Activated CD8-positive, alpha-beta T cell treated with anti-CD3 and anti-CD28 coated beads for 36 hours (primary cell): ENCODE measurements at regions not wholly inside any gene's neighbourhood (a gene's known extent, or its start where the extent isn't known, plus 50 kb on each side); places are given as distances from the start of the nearest gene placed in this dataset.
A peak's percentile ranks its signal among the peaks of the same experiment; 100 is the strongest.

Experiments used
- ATAC-seq: fragments of 200-7000 bp; cut with Tn5 transposase; one replicate; pipeline ENCODE4 v1.10.0; 2021; ENCODE audit warnings: mild to moderate bottlenecking, moderate library complexity
- CTCF ChIA-PET: fragments of 350-600 bp; sonication (Branson Sonifier 250); formaldehyde crosslinking; loops from one replicate; lab custom pipeline; 2021; ENCODE audit warnings: antibody characterized with exemption; lab: Charles Lee
- POLR2A ChIA-PET: fragments of 350-600 bp; sonication (Branson Sonifier 250); formaldehyde crosslinking; loops from one replicate; lab custom pipeline; 2021; ENCODE audit warnings: antibody characterized with exemption; lab: Charles Lee
- DNase-seq: peaks from one replicate; pipeline ENCODE4 v3.0.0-alpha.2; 2020
- H3K27ac Mint-ChIP-seq: one replicate; pipeline ENCODE4 v1.8.0; 2021; ENCODE audit warnings: mild to moderate bottlenecking, mixed read lengths
- H3K27me3 Mint-ChIP-seq: one replicate; pipeline ENCODE4 v1.8.0; 2021; ENCODE audit warnings: mixed read lengths
- H3K36me3 Mint-ChIP-seq: one replicate; pipeline ENCODE4 v1.8.0; 2021; ENCODE audit warnings: low read depth, mixed read lengths
- H3K4me1 Mint-ChIP-seq: one replicate; pipeline ENCODE4 v1.8.0; 2021; ENCODE audit warnings: low read depth, mixed read lengths
- H3K4me3 Mint-ChIP-seq: one replicate; pipeline ENCODE4 v1.8.0; 2021; ENCODE audit warnings: mild to moderate bottlenecking, moderate library complexity, mixed read lengths
- H3K9me3 Mint-ChIP-seq: one replicate; pipeline ENCODE4 v1.8.0; 2021; ENCODE audit warnings: mixed read lengths
- intact Hi-C: fragments of 100-400 bp; cut with micrococcal nuclease; formaldehyde crosslinking; loops from one replicate; pipeline ENCODE4 v1.10.0; 2022
- TF ChIP-seq, protein P1 (sequence below): fragments of 200-600 bp; IDR thresholded peaks from one replicate; pipeline ENCODE4 v1.8.0; 2022; ENCODE audit warnings: antibody characterized with exemption, mild to moderate bottlenecking

DNA sequence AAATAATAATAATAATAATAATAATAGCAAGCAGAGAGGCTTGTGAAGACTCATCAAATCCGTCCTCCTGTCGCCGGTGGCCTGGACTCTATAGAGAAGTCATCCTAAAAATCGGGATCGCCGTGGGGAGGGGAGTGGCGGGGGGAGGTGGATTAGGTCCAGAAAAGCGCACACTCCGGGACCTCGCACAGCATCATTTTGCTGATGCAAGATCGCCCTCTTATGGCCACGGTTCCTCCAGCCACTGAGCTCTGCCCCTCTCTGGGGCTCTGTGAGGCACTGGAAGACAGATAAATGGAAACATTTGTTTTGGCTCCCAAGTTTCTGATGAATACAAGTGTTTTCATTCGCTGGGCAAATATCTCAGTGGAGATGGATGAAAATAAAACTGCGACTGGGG lies 612.0 kb downstream of the MATN1 start:
- H3K4me1 Mint-ChIP-seq, result no peaks in the 10 kb centered on the region
- ATAC-seq (peak; percentile 66), DNase-seq (peak; percentile 54)
- TF ChIP-seq, protein P1, sequence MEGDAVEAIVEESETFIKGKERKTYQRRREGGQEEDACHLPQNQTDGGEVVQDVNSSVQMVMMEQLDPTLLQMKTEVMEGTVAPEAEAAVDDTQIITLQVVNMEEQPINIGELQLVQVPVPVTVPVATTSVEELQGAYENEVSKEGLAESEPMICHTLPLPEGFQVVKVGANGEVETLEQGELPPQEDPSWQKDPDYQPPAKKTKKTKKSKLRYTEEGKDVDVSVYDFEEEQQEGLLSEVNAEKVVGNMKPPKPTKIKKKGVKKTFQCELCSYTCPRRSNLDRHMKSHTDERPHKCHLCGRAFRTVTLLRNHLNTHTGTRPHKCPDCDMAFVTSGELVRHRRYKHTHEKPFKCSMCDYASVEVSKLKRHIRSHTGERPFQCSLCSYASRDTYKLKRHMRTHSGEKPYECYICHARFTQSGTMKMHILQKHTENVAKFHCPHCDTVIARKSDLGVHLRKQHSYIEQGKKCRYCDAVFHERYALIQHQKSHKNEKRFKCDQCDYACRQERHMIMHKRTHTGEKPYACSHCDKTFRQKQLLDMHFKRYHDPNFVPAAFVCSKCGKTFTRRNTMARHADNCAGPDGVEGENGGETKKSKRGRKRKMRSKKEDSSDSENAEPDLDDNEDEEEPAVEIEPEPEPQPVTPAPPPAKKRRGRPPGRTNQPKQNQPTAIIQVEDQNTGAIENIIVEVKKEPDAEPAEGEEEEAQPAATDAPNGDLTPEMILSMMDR, result no peak
- no peaks in the 10 kb centered on the region for H3K9me3 Mint-ChIP-seq
- H3K27me3 Mint-ChIP-seq, result peaks cover 15% of the 10 kb centered on the region
- no peaks in the 10 kb centered on the region for H3K36me3 Mint-ChIP-seq
- no peak overlapping the region for H3K27ac Mint-ChIP-seq
- ChIA-PET POLR2A (no interaction called here), CTCF (interaction anchor here (0.8 kb wide), 1 partner anchor 10 kb away, joined by 4 read pairs; no protein-coding TSS in a partner anchor)
- intact Hi-C loops, result no loop called here
- no peak overlapping the region for H3K4me3 Mint-ChIP-seq

DNA sequence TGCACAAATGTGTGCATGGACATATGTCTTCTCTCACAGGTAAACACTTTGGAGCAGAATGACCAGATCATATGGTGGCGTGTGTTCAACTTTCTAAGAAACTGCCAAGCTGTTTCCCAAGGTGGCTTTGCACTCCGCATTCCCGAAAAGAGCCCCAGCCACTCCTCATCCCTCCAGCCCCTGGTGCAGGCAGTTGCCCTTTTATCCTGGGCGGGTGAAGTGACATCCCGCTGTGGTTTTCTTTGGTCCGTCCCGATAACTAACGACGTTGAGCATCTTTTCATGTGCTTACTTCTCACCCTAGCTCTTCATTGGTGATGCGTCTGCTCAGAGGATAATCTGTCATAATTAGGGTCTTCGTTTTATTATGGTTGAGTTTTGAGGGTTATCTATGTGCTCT lies 612.5 kb downstream of the MATN1 start:
- Mint-ChIP-seq H3K36me3 (no peaks in the 10 kb centered on the region), H3K4me3 (no peak overlapping the region), H3K27ac (no peak overlapping the region), H3K27me3 (peaks cover 15% of the 10 kb centered on the region), H3K4me1 (no peaks in the 10 kb centered on the region), H3K9me3 (no peaks in the 10 kb centered on the region)
- intact Hi-C loops, result no loop called here
- ChIA-PET CTCF (interaction anchor here (0.8 kb wide), 1 partner anchor 10 kb away, joined by 4 read pairs; no protein-coding TSS in a partner anchor), POLR2A (no interaction called here)
- TF ChIP-seq, protein P1, result no peak
- no peak for DNase-seq
- no peak for ATAC-seq

DNA sequence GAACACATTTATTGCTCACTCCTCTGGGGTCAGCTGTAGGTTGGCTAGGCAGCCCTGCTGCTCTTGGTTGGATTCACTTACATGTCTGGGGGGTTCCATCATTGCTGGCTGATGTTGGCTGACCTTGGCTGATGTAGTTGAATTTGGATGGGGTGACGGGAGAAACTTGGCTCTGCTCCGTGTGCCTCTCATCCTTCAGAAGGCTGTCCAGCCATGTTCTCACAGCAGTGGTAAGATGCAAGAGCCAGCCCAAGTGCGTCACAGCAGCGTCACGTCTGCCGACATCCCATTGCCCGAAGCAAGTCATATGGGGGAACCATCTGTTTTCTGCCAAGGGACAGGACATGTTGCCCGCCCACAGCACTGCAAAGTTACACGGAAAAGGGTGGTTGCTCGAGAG lies 613.5 kb downstream of the MATN1 start:
- TF ChIP-seq, protein P1, result no peak
- intact Hi-C loops, result loop anchor here (10.0 kb wide), 1 partner anchor 315 kb away; no protein-coding TSS in a partner anchor
- no peak overlapping the region for H3K27ac Mint-ChIP-seq
- H3K9me3 Mint-ChIP-seq, result no peaks in the 10 kb centered on the region
- no peaks in the 10 kb centered on the region for H3K36me3 Mint-ChIP-seq
- H3K4me1 Mint-ChIP-seq, result no peaks in the 10 kb centered on the region
- DNase-seq, result no peak
- ChIA-PET POLR2A (no interaction called here), CTCF (no interaction called here)
- peaks cover 15% of the 10 kb centered on the region for H3K27me3 Mint-ChIP-seq
- H3K4me3 Mint-ChIP-seq, result no peak overlapping the region
- ATAC-seq, result no peak

DNA sequence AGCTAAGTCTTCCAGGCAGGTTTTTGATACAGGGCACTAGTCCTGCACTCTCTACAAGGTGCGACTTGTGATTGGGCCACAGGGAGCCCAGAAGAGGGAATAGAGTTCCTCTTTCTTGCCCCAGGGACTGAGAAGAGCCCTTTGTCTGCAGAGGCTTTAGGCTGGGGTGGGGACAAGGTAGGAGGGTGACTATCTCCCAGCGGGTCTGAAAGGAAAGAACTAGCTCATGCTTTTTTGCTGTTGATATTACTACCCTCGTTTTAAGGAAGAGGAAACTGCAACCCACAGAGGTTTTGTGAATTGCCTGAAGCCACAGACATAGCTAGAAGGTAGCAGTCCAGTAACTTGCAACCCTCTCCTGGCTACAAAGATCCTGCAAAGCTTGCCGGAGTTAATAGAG lies 615.2 kb downstream of the MATN1 start:
- no peak for DNase-seq
- H3K4me3 Mint-ChIP-seq, result no peak overlapping the region
- intact Hi-C loops, result loop anchor here (10.0 kb wide), 1 partner anchor 313 kb away; no protein-coding TSS in a partner anchor
- no peaks in the 10 kb centered on the region for H3K4me1 Mint-ChIP-seq
- TF ChIP-seq, protein P1, result no peak
- no peak for ATAC-seq
- POLR2A ChIA-PET, result no interaction called here
- H3K9me3 Mint-ChIP-seq, result no peaks in the 10 kb centered on the region
- no peak overlapping the region for H3K27ac Mint-ChIP-seq
- CTCF ChIA-PET, result no interaction called here
- H3K27me3 Mint-ChIP-seq, result peaks cover 15% of the 10 kb centered on the region
- no peaks in the 10 kb centered on the region for H3K36me3 Mint-ChIP-seq

DNA sequence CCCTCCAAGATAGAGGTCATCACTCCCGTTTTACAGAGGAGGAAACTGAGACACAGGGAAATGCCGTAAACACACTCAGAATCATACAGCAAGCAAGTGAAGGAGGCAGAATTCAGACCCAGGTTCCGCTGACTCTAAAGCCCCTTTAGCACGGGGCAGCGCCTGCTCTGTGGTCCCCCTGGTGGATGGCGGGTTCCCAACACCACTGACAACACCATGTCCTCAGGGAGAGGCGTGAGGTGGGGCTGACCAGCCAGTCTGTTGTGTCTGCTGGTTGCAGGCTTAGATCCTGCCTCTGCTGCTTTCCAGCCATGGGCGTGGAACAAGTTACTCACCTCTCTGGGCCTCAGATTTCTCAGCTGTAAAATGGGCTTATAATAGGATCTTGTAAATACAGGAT lies 617.3 kb downstream of the MATN1 start:
- H3K4me1 Mint-ChIP-seq, result no peaks in the 10 kb centered on the region
- POLR2A ChIA-PET, result no interaction called here
- no peak for ATAC-seq
- H3K9me3 Mint-ChIP-seq, result no peaks in the 10 kb centered on the region
- intact Hi-C loops, result loop anchor here (10.0 kb wide), 1 partner anchor 311 kb away; no protein-coding TSS in a partner anchor
- no peak overlapping the region for H3K4me3 Mint-ChIP-seq
- H3K36me3 Mint-ChIP-seq, result no peaks in the 10 kb centered on the region
- CTCF ChIA-PET, result no interaction called here
- peaks cover 5% of the 10 kb centered on the region for H3K27me3 Mint-ChIP-seq
- TF ChIP-seq, protein P1, result no peak
- H3K27ac Mint-ChIP-seq, result no peak overlapping the region
- peak; percentile 21 for DNase-seq
